Endothelial cell of umbilical vein (primary cell): ENCODE measurements at regions not wholly inside any gene's neighbourhood (a gene's known extent, or its start where the extent isn't known, plus 50 kb on each side); places are given as distances from the start of the nearest gene placed in this dataset.

ENCODE experiments used
- BruUV-seq: library from RNA; stranded (reverse); fragments of 400-500 nt; replicated peaks from 2 replicates; lab custom pipeline; 2021; lab: Mats Ljungman, UMichigan
- CTCF ChIA-PET: fragments of 300-600, 350-600 bp; sonication (Branson Sonifier 250); formaldehyde crosslinking; loops from one replicate; lab custom pipeline; 2021; ENCODE audit warnings: antibody characterized with exemption, inconsistent platforms; lab: Charles Lee
- POLR2A ChIA-PET: fragments of 300-600, 350-600 bp; sonication (Branson Sonifier 250); formaldehyde crosslinking; loops from one replicate; lab custom pipeline; 2021; ENCODE audit warnings: antibody characterized with exemption, inconsistent platforms; lab: Charles Lee
- DNase-seq: peaks from one replicate; pipeline ENCODE4 v3.0.0-alpha.2; 2011; ENCODE audit warnings: low read depth, low spot score
- FAIRE-seq: peaks from 2 replicates; lab custom pipeline; 2011; peaks lifted over from hg19 to GRCh38; lab: Jason Lieb, UNC
- H2AFZ ChIP-seq: 2 replicates; pipeline ENCODE4 v1.6.0; 2012; ENCODE audit warnings: low read depth, low read length, control low read depth, inconsistent platforms
- H3K27ac ChIP-seq: 2 replicates; pipeline ENCODE4 v1.5.1; 2011; ENCODE audit warnings: low read depth, mild to moderate bottlenecking, control low read depth, low read length, moderate library complexity; ENCODE audit not compliant: insufficient read depth
- H3K27me3 ChIP-seq, 2 experiments: 2 replicates each; pipeline versions ENCODE4 v1.6.0 to v1.6.1; 2011; ENCODE audit warnings: low read length in 2 of 2, mixed read lengths in 1 of 2; ENCODE audit not compliant: control insufficient read depth in 2 of 2, insufficient read depth in 2 of 2
- H3K36me3 ChIP-seq, 2 experiments: 2 replicates in 1 of 2; 3 replicates in 1 of 2; pipeline ENCODE4 v1.5.1; 2011; ENCODE audit warnings: low read length in 2 of 2, mild to moderate bottlenecking in 1 of 2, moderate library complexity in 1 of 2; ENCODE audit not compliant: control insufficient read depth in 2 of 2, insufficient read depth in 2 of 2; ENCODE audit errors: extremely low read depth in 1 of 2
- H3K4me1 ChIP-seq: 3 replicates; pipeline ENCODE4 v1.5.1; 2011; ENCODE audit warnings: mild to moderate bottlenecking, low read length; ENCODE audit not compliant: control insufficient read depth, insufficient read depth; ENCODE audit errors: extremely low read depth
- H3K4me2 ChIP-seq: 2 replicates; pipeline ENCODE4 v1.6.1; 2011; ENCODE audit warnings: low read length, control low read depth, mixed read lengths; ENCODE audit not compliant: insufficient read depth
- H3K4me3 ChIP-seq, 3 experiments: fragments of 200-600 bp in 1 of 3; sonication (generic), shearing (Covaris generic) in 1 of 3; replicated peaks in 1 of 3; 2 replicates each; pipeline ENCODE4 v1.5.1; 2011 to 2016; ENCODE audit warnings: control low read depth in 3 of 3, low read length in 3 of 3, mild to moderate bottlenecking in 2 of 3, inconsistent platforms in 1 of 3, low read depth in 1 of 3, moderate library complexity in 1 of 3; ENCODE audit not compliant: insufficient read depth in 1 of 3
- H3K79me2 ChIP-seq: 2 replicates; pipeline ENCODE4 v1.6.0; 2012; ENCODE audit warnings: low read length, inconsistent platforms; ENCODE audit not compliant: control insufficient read depth, insufficient read depth
- H3K9ac ChIP-seq: replicated peaks from 2 replicates; pipeline ENCODE3; 2011; ENCODE audit warnings: low read length, control low read depth; ENCODE audit not compliant: insufficient read depth; ENCODE audit errors: extremely low read depth
- H3K9me1 ChIP-seq: replicated peaks from 3 replicates; pipeline ENCODE4 v1.6.0; 2011; ENCODE audit warnings: mild to moderate bottlenecking, low read length; ENCODE audit not compliant: control insufficient read depth, insufficient read depth; ENCODE audit errors: extremely low read depth
- H3K9me3 ChIP-seq: replicated peaks from 2 replicates; pipeline ENCODE4 v1.5.1; 2012; ENCODE audit warnings: low read length, inconsistent platforms; ENCODE audit not compliant: control insufficient read depth, insufficient read depth
- H4K20me1 ChIP-seq: replicated peaks from 2 replicates; pipeline ENCODE3; 2011; ENCODE audit warnings: mild to moderate bottlenecking, low read length; ENCODE audit not compliant: control insufficient read depth, insufficient read depth; ENCODE audit errors: extremely low read depth
- CTCF ChIP-seq, 2 donors: IDR thresholded peaks; 1 replicate in 1 of 2; 2 replicates in 1 of 2; pipeline ENCODE4 v1.5.1; 2011; ENCODE audit warnings: low read length in 2 of 2, mild to moderate bottlenecking in 2 of 2, moderate library complexity in 2 of 2, control low read depth in 1 of 2, inconsistent platforms in 1 of 2, low read depth in 1 of 2; ENCODE audit not compliant: insufficient read depth in 1 of 2; ENCODE audit errors: extremely low read depth in 1 of 2
- GATA2 ChIP-seq: IDR thresholded peaks from 2 replicates; pipeline ENCODE4 v1.7.0; 2011; ENCODE audit warnings: low read depth, mild to moderate bottlenecking, moderate library complexity, mixed read lengths, low read length; ENCODE audit not compliant: insufficient read length, insufficient read depth
- JUN ChIP-seq: IDR thresholded peaks from 2 replicates; pipeline ENCODE4 v1.6.1; 2011; ENCODE audit warnings: borderline replicate concordance, low read depth; ENCODE audit not compliant: insufficient read length, insufficient read depth
- MYC ChIP-seq: IDR thresholded peaks from one replicate; pipeline ENCODE4 v1.6.1; 2011; ENCODE audit warnings: mild to moderate bottlenecking, low read depth, low read length
- POLR2AphosphoS5 ChIP-seq: IDR thresholded peaks from 2 replicates; pipeline ENCODE4 v1.6.1; 2012; ENCODE audit warnings: low read depth, mild to moderate bottlenecking, control low read depth, low read length, moderate library complexity; ENCODE audit not compliant: insufficient read depth
- dilution Hi-C: fragments of 300-500 bp; cut with MboI; formaldehyde crosslinking; loops from one replicate; pipeline ENCODE4 v1.15.0; 2019; ENCODE audit warnings: low sequenced_read_pairs; ENCODE audit not compliant: extremely low pct_ligation_motif_present
- intact Hi-C: fragments of 100-400 bp; cut with micrococcal nuclease; formaldehyde crosslinking; loops from one replicate; pipeline ENCODE4 v1.10.0; 2022

GRCh38 chr12:92300777-92301176 lies 155.1 kb upstream of the BTG1 start:
- ChIA-PET CTCF (no interaction called here), POLR2A (no interaction called here)
- no peaks in the 10 kb centered on the region for H3K79me2 ChIP-seq
- TF ChIP-seq POLR2AphosphoS5 (no peak), MYC (no peak), CTCF (IDR thresholded peaks at IDR 0.05; ENCODE audit: extremely low read depth in 1 of 2, insufficient read depth in 1 of 2, low read depth in 1 of 2, low read length in 2 of 2) (no peak)
- no peak for FAIRE-seq
- BruUV-seq = no TSS peak
- no peaks in the 10 kb centered on the region for H3K4me1 ChIP-seq
- no peaks in the 10 kb centered on the region for H3K27me3 ChIP-seq
- H4K20me1 ChIP-seq = no peaks in the 10 kb centered on the region
- H3K9me3 ChIP-seq = no peaks in the 10 kb centered on the region
- dilution Hi-C loops (no loop called here), intact Hi-C loops (no loop called here)
- no peak overlapping the region for H3K9ac ChIP-seq
- no peaks in the 10 kb centered on the region for H3K36me3 ChIP-seq
- no peak overlapping the region for H3K4me3 ChIP-seq
- H3K4me2 ChIP-seq = no peak overlapping the region
- no peak for DNase-seq
- H2AFZ ChIP-seq = no peak overlapping the region
- no peaks in the 10 kb centered on the region for H3K9me1 ChIP-seq
- no peak overlapping the region for H3K27ac ChIP-seq

DNA sequence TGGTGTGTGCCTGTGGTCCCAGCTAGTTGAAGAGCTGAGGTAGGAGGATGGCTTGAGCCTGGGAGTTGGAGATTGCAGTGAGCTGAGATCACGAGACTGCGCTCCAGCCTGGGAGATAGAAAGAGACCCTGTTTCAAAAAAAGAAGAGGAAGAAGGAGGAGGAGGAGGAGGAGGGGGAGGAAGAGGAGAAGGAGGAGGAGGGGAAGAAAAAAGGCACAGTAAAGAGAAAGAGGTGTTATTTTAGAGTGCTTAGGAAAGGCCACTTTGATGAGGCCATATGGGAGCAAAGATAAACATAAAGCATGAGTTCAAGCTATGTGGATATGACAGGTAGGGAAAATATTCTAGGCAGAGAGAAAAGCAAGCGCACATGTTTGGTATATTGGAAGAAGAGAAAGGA lies 154.1 kb upstream of the BTG1 start:
- ChIA-PET POLR2A (no interaction called here), CTCF (no interaction called here)
- Histone ChIP-seq H2AFZ (no peak overlapping the region), H3K27me3 (no peaks in the 10 kb centered on the region), H3K4me1 (no peaks in the 10 kb centered on the region), H3K9me1 (no peaks in the 10 kb centered on the region), H3K36me3 (no peaks in the 10 kb centered on the region), H3K27ac (no peak overlapping the region), H3K9me3 (no peaks in the 10 kb centered on the region), H3K4me2 (no peak overlapping the region), H3K9ac (no peak overlapping the region), H3K4me3 (no peak overlapping the region), H4K20me1 (no peaks in the 10 kb centered on the region), H3K79me2 (no peaks in the 10 kb centered on the region)
- FAIRE-seq (no peak), DNase-seq (no peak)
- dilution Hi-C loops (no loop called here), intact Hi-C loops (no loop called here)
- BruUV-seq = no TSS peak
- TF ChIP-seq GATA2 (no peak), JUN (no peak), POLR2AphosphoS5 (no peak), CTCF (IDR thresholded peaks at IDR 0.05; ENCODE audit: extremely low read depth in 1 of 2, insufficient read depth in 1 of 2, low read depth in 1 of 2, low read length in 2 of 2) (no peak)
